ENCODE measurements at regions not wholly inside any gene's neighbourhood (a gene's known extent, or its start where the extent isn't known, plus 50 kb on each side); places are given as distances from the start of the nearest gene placed in this dataset.

DNA sequence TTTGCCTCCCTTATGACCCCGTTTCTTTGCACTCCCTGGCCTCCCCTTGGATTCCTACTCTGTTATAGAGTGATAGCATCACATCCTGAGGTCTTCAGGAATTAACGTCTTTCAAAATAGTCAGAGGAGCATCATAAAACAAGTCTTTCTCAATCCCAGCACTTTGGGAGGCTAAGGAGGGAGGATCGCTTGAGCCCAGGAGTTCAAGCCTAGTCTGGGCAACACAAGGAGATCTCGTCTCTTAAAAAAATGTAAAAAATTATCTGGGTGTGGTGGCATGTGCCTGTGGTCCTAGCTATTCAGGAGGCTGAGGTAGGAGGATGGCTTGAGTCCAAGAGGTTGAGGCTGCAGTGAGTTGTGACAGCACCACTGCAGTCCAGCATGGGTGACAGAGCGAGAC is 68.7 kb upstream of the AMPD3 start:
- peak overlapping the region in 3 of 4 donors; percentile 34 to 73 (median 60) for H3K27ac ChIP-seq
- H3K27me3 ChIP-seq, result no peaks in the 10 kb centered on the region
- H3K36me3 ChIP-seq, result no peaks in the 10 kb centered on the region
- TF ChIP-seq POLR2A (IDR thresholded peaks at IDR 0.05) (no peak), CTCF (IDR thresholded peaks at IDR 0.05) (no peak)
- no peak overlapping the region for H3K4me3 ChIP-seq
- H3K9me3 ChIP-seq, result no peaks in the 10 kb centered on the region
- peaks cover 0 to 11% (median 0%) of the 10 kb centered on the region in 4 donors for H3K4me1 ChIP-seq
- no peak for DNase-seq

DNA sequence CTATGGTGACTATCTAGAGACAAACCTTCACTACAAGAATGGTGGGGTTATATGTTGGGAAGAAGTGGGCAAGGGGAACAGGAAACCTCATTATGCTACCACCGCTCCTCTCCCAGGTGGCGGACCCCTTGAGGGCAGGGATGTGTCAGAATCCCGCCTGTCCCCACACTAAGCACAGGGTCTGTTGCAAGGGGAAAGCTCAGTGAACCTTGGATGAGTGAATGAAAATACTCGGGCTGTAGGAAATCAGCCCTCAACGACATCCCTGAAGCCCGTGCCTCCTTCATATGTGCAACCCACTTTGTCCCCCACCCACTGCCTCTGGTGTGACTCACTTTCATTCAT is 68.2 kb upstream of the AMPD3 start:
- Histone ChIP-seq H3K9me3 (no peaks in the 10 kb centered on the region), H3K36me3 (no peaks in the 10 kb centered on the region), H3K27me3 (no peaks in the 10 kb centered on the region), H3K4me1 (peaks cover 0 to 11% (median 0%) of the 10 kb centered on the region in 4 donors), H3K27ac (peak overlapping the region in 3 of 4 donors; percentile 34 to 73 (median 60)), H3K4me3 (no peak overlapping the region)
- no peak for DNase-seq
- TF ChIP-seq POLR2A (IDR thresholded peaks at IDR 0.05) (no peak), CTCF (IDR thresholded peaks at IDR 0.05) (no peak)

GRCh38 chr11:10387206-10388083 is 67.6 kb upstream of the AMPD3 start:
- H3K4me3 ChIP-seq, result no peak overlapping the region
- DNase-seq, result peak in 1 of 3 donors; percentile 65
- H3K4me1 ChIP-seq, result peaks cover 0 to 11% (median 0%) of the 10 kb centered on the region in 4 donors
- H3K9me3 ChIP-seq, result no peaks in the 10 kb centered on the region
- peak overlapping the region; percentile 36 to 73 (median 51) for H3K27ac ChIP-seq
- H3K36me3 ChIP-seq, result no peaks in the 10 kb centered on the region
- TF ChIP-seq POLR2A (IDR thresholded peaks at IDR 0.05), result no peak
- TF ChIP-seq CTCF (IDR thresholded peaks at IDR 0.05), result no peak
- H3K27me3 ChIP-seq, result no peaks in the 10 kb centered on the region

DNA sequence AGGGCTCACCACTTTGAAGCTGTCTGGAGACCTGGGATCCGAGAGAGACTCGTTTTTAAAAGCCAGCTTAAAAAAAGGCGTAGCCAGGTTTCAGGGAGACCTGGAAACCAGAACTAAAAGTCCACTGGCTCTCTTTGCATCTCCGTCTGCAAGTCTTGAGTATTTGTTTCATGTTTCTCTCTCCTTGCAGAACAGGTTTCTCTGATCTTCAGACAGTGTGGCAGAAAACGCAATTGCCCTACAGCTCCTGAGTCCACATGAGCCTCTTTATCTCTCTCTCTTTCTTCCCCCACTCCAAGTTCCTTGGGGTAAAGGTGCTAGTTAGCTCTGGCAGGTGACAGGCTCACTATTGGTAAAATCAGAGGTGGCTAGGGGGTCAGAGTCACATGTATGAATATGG is 67.0 kb upstream of the AMPD3 start:
- no peak for DNase-seq
- no peaks in the 10 kb centered on the region for H3K27me3 ChIP-seq
- H3K4me3 ChIP-seq, result no peak overlapping the region
- no peaks in the 10 kb centered on the region for H3K9me3 ChIP-seq
- H3K4me1 ChIP-seq, result peaks cover 0 to 11% (median 0%) of the 10 kb centered on the region in 4 donors
- H3K27ac ChIP-seq, result peak overlapping the region; percentile 36 to 73 (median 51)
- no peak for TF ChIP-seq POLR2A (IDR thresholded peaks at IDR 0.05)
- no peak for TF ChIP-seq CTCF (IDR thresholded peaks at IDR 0.05)
- H3K36me3 ChIP-seq, result no peaks in the 10 kb centered on the region

DNA sequence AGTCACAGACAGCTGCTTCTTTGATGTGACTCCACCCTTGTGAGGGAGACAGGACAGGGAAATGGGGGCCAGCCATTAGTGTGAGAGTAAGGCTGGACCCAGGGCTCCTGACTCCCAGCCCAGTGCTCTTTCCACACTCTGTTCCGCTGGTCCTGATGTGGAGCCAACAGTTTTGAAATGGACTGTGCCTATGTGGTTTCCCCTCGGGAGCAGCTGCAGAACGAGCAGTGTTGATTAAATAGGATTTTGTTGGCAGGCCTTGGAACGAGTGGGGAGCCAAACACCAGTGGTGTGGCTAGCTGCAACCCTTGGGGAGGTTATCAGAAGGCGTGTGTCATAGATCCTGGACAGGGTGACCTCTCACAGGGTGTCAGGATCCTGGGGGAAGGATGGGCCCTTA is 66.5 kb upstream of the AMPD3 start:
- DNase-seq, result no peak
- H3K4me3 ChIP-seq, result no peak overlapping the region
- no peaks in the 10 kb centered on the region for H3K27me3 ChIP-seq
- H3K4me1 ChIP-seq, result peaks cover 0 to 11% (median 0%) of the 10 kb centered on the region in 4 donors
- TF ChIP-seq CTCF (IDR thresholded peaks at IDR 0.05), result no peak
- no peak for TF ChIP-seq POLR2A (IDR thresholded peaks at IDR 0.05)
- H3K27ac ChIP-seq, result peak overlapping the region in 2 of 4 donors; percentile 36 to 73
- no peaks in the 10 kb centered on the region for H3K36me3 ChIP-seq
- H3K9me3 ChIP-seq, result no peaks in the 10 kb centered on the region
